Stimulated activated naive B cell treated with anti-CD40 and anti-IgM and Interleukin-4, amounts not matched to agents 10 μg/mL and 1 μg/mL and 100 μg/mL, for 72 hours (primary cell): ENCODE measurements at regions not wholly inside any gene's neighbourhood (a gene's known extent, or its start where the extent isn't known, plus 50 kb on each side); places are given as distances from the start of the nearest gene placed in this dataset.
"Not testable (repeated sequence)": the region's sequence is repeated elsewhere in the genome, so short reads cannot be mapped to it uniquely, and the experiment has no call there.

Experiments
- ATAC-seq, 2 donors: fragments of 150-1000 bp; cut with Tn5 transposase; replicated peaks; 2 replicates each; pipeline ENCODE4 v1.10.0; 2021; ENCODE audit warnings: moderate library complexity in 1 of 2
- DNase-seq: peaks from one replicate; pipeline ENCODE4 v3.0.0; 2021
- H3K27ac Mint-ChIP-seq: one replicate; pipeline ENCODE4 v1.8.0; 2022; ENCODE audit warnings: mild to moderate bottlenecking, mixed read lengths
- H3K27me3 Mint-ChIP-seq, 2 donors: one replicate each; pipeline ENCODE4 v1.8.0; 2022; ENCODE audit warnings: mixed read lengths in 2 of 2
- H3K36me3 Mint-ChIP-seq, 2 donors: one replicate each; pipeline ENCODE4 v1.8.0; 2022; ENCODE audit warnings: mixed read lengths in 2 of 2, mild to moderate bottlenecking in 1 of 2
- H3K4me1 Mint-ChIP-seq, 2 donors: one replicate each; pipeline ENCODE4 v1.8.0; 2022; ENCODE audit warnings: mixed read lengths in 2 of 2, mild to moderate bottlenecking in 1 of 2
- H3K4me3 Mint-ChIP-seq, 2 donors: one replicate each; pipeline ENCODE4 v1.8.0; 2022; ENCODE audit warnings: mild to moderate bottlenecking in 2 of 2, mixed read lengths in 2 of 2, moderate library complexity in 1 of 2
- H3K9me3 Mint-ChIP-seq, 2 donors: one replicate each; pipeline ENCODE4 v1.8.0; 2022; ENCODE audit warnings: mixed read lengths in 2 of 2, mild to moderate bottlenecking in 1 of 2

GRCh38 chr2:45103351-45104345 is 94.4 kb upstream of the SIX2 start:
- H3K36me3 Mint-ChIP-seq: no peaks in the 10 kb centered on the region
- DNase-seq: no peak
- no peak for ATAC-seq
- H3K4me1 Mint-ChIP-seq: peaks cover 0 to 4% of the 10 kb centered on the region in 2 donors
- peaks cover 6 to 10% of the 10 kb centered on the region in 2 donors for H3K27me3 Mint-ChIP-seq
- no peaks in the 10 kb centered on the region for H3K9me3 Mint-ChIP-seq
- no peak overlapping the region for H3K4me3 Mint-ChIP-seq
- H3K27ac Mint-ChIP-seq: no peak overlapping the region

- H3K27ac Mint-ChIP-seq: no peak overlapping the region
- peaks cover 7 to 10% of the 10 kb centered on the region in 2 donors for H3K27me3 Mint-ChIP-seq
- no peaks in the 10 kb centered on the region for H3K9me3 Mint-ChIP-seq
- no peak for ATAC-seq
- H3K4me1 Mint-ChIP-seq: peaks cover 0 to 4% of the 10 kb centered on the region in 2 donors
- no peak for DNase-seq
- H3K4me3 Mint-ChIP-seq: no peak overlapping the region
- no peaks in the 10 kb centered on the region for H3K36me3 Mint-ChIP-seq
Observed at GRCh38 chr2:45102579-45103117, 93.4 kb upstream of the SIX2 start.

- no peaks in the 10 kb centered on the region for H3K36me3 Mint-ChIP-seq
- peaks cover 0 to 4% of the 10 kb centered on the region in 2 donors for H3K4me1 Mint-ChIP-seq
- ATAC-seq: no peak
- DNase-seq: no peak
- H3K9me3 Mint-ChIP-seq: no peaks in the 10 kb centered on the region
- no peak overlapping the region for H3K27ac Mint-ChIP-seq
- H3K4me3 Mint-ChIP-seq: no peak overlapping the region
- H3K27me3 Mint-ChIP-seq: peaks cover 10 to 12% of the 10 kb centered on the region in 2 donors
Observed at GRCh38 chr2:45102141-45102540, 92.9 kb upstream of the SIX2 start.

GRCh38 chr2:45096996-45097395 is 87.7 kb upstream of the SIX2 start:
- ATAC-seq: no peak
- no peaks in the 10 kb centered on the region for H3K36me3 Mint-ChIP-seq
- DNase-seq: no peak
- H3K4me3 Mint-ChIP-seq: no peak overlapping the region
- H3K9me3 Mint-ChIP-seq: no peaks in the 10 kb centered on the region
- no peaks in the 10 kb centered on the region for H3K4me1 Mint-ChIP-seq
- no peak overlapping the region for H3K27ac Mint-ChIP-seq
- peaks cover 23 to 38% of the 10 kb centered on the region in 2 donors for H3K27me3 Mint-ChIP-seq

GRCh38 chr2:45096038-45096437 is 86.8 kb upstream of the SIX2 start:
- not testable (repeated sequence) for H3K4me1 Mint-ChIP-seq, H3K27ac Mint-ChIP-seq, ATAC-seq

GRCh38 chr2:45093663-45094062 is 84.4 kb upstream of the SIX2 start:
- Mint-ChIP-seq H3K27me3 (peaks cover 27 to 38% of the 10 kb centered on the region in 2 donors), H3K4me1 (no peaks in the 10 kb centered on the region), H3K27ac (no peak overlapping the region), H3K36me3 (no peaks in the 10 kb centered on the region), H3K9me3 (peaks cover 0 to 3% of the 10 kb centered on the region in 2 donors), H3K4me3 (no peak overlapping the region)
- DNase-seq: no peak
- no peak for ATAC-seq

More at GRCh38 chr2:45096038-45096437, 86.8 kb upstream of the SIX2 start:
- H3K27me3 Mint-ChIP-seq: peaks cover 23 to 38% of the 10 kb centered on the region in 2 donors
- not testable (repeated sequence) for H3K36me3 Mint-ChIP-seq, DNase-seq, H3K9me3 Mint-ChIP-seq, H3K4me3 Mint-ChIP-seq

GRCh38 chr2:45093181-45093580 is 83.9 kb upstream of the SIX2 start:
- peaks cover 27 to 38% of the 10 kb centered on the region in 2 donors for H3K27me3 Mint-ChIP-seq
- no peak for DNase-seq
- H3K9me3 Mint-ChIP-seq: peaks cover 0 to 3% of the 10 kb centered on the region in 2 donors
- no peaks in the 10 kb centered on the region for H3K4me1 Mint-ChIP-seq
- no peak overlapping the region for H3K27ac Mint-ChIP-seq
- ATAC-seq: no peak
- no peak overlapping the region for H3K4me3 Mint-ChIP-seq
- H3K36me3 Mint-ChIP-seq: no peaks in the 10 kb centered on the region

- no peak for ATAC-seq
Observed at GRCh38 chr2:45089554-45090261, 80.5 kb upstream of the SIX2 start.

GRCh38 chr2:45085487-45085886 is 76.2 kb upstream of the SIX2 start:
- peaks cover 9 to 17% of the 10 kb centered on the region in 2 donors for H3K27me3 Mint-ChIP-seq

More at GRCh38 chr2:45089554-45090261, 80.5 kb upstream of the SIX2 start:
- Mint-ChIP-seq H3K4me1 (no peaks in the 10 kb centered on the region), H3K4me3 (no peak overlapping the region), H3K27me3 (peaks cover 11 to 21% of the 10 kb centered on the region in 2 donors), H3K9me3 (peaks cover 3 to 6% of the 10 kb centered on the region in 2 donors), H3K27ac (no peak overlapping the region), H3K36me3 (no peaks in the 10 kb centered on the region)
- DNase-seq: no peak

GRCh38 chr2:45084361-45085020 is 75.2 kb upstream of the SIX2 start:
- ATAC-seq: no peak

More at GRCh38 chr2:45085487-45085886, 76.2 kb upstream of the SIX2 start:
- Mint-ChIP-seq H3K36me3 (no peaks in the 10 kb centered on the region), H3K4me1 (no peaks in the 10 kb centered on the region), H3K27ac (no peak overlapping the region), H3K9me3 (peaks cover 3% of the 10 kb centered on the region in 2 donors), H3K4me3 (no peak overlapping the region)
- ATAC-seq: no peak
- no peak for DNase-seq

GRCh38 chr2:45083175-45083574 is 73.9 kb upstream of the SIX2 start:
- ATAC-seq: no peak
- peaks cover 3% of the 10 kb centered on the region in 2 donors for H3K9me3 Mint-ChIP-seq
- no peaks in the 10 kb centered on the region for H3K36me3 Mint-ChIP-seq
- no peak overlapping the region for H3K27ac Mint-ChIP-seq
- H3K4me3 Mint-ChIP-seq: no peak overlapping the region
- H3K4me1 Mint-ChIP-seq: no peaks in the 10 kb centered on the region
- H3K27me3 Mint-ChIP-seq: peaks cover 8 to 17% of the 10 kb centered on the region in 2 donors
- DNase-seq: no peak

More at GRCh38 chr2:45084361-45085020, 75.2 kb upstream of the SIX2 start:
- H3K4me3 Mint-ChIP-seq: no peak overlapping the region
- H3K27me3 Mint-ChIP-seq: peaks cover 8 to 17% of the 10 kb centered on the region in 2 donors
- H3K27ac Mint-ChIP-seq: no peak overlapping the region
- peaks cover 3% of the 10 kb centered on the region in 2 donors for H3K9me3 Mint-ChIP-seq
- DNase-seq: no peak
- H3K4me1 Mint-ChIP-seq: no peaks in the 10 kb centered on the region
- no peaks in the 10 kb centered on the region for H3K36me3 Mint-ChIP-seq

- Mint-ChIP-seq H3K4me3 (no peak overlapping the region), H3K27ac (no peak overlapping the region), H3K36me3 (no peaks in the 10 kb centered on the region)
Observed at GRCh38 chr2:45074713-45075112, 65.5 kb upstream of the SIX2 start.

GRCh38 chr2:45072862-45073237 is 63.6 kb upstream of the SIX2 start:
- Mint-ChIP-seq H3K36me3 (no peaks in the 10 kb centered on the region), H3K27ac (no peak overlapping the region), H3K9me3 (no peaks in the 10 kb centered on the region), H3K4me3 (no peak overlapping the region), H3K27me3 (peaks cover 25 to 41% of the 10 kb centered on the region in 2 donors), H3K4me1 (no peaks in the 10 kb centered on the region)
- no peak for ATAC-seq
- DNase-seq: no peak

More at GRCh38 chr2:45074713-45075112, 65.5 kb upstream of the SIX2 start:
- no peak for DNase-seq
- H3K4me1 Mint-ChIP-seq: no peaks in the 10 kb centered on the region
- ATAC-seq: no peak
- no peaks in the 10 kb centered on the region for H3K9me3 Mint-ChIP-seq
- peaks cover 22 to 26% of the 10 kb centered on the region in 2 donors for H3K27me3 Mint-ChIP-seq
